EL (cell line): ENCODE measurements at regions not wholly inside any gene's neighbourhood (a gene's known extent, or its start where the extent isn't known, plus 50 kb on each side); places are given as distances from the start of the nearest gene placed in this dataset.

Experiments
- DNase-seq: peaks from one replicate; pipeline ENCODE4 v3.0.0-alpha.2; 2016

GRCh38 chr12:63317880-63318279, 166.9 kb upstream of the AVPR1A start:
- DNase-seq = no peak

GRCh38 chr12:63317286-63317846, 166.4 kb upstream of the AVPR1A start:
- no peak for DNase-seq

- no peak for DNase-seq
These were observed 162.1 kb upstream of the AVPR1A start for GRCh38 chr12:63313139-63313538.

- DNase-seq = no peak
These were observed 157.7 kb upstream of the AVPR1A start for GRCh38 chr12:63308671-63309070.

GRCh38 chr12:63307849-63308248, 156.8 kb upstream of the AVPR1A start:
- DNase-seq = no peak

- DNase-seq = no peak
These were observed 155.2 kb upstream of the AVPR1A start for GRCh38 chr12:63305901-63306875.

- peak; percentile 13 for DNase-seq
These were observed 153.9 kb upstream of the AVPR1A start for GRCh38 chr12:63304887-63305316.

GRCh38 chr12:63302941-63303536, 152.0 kb upstream of the AVPR1A start:
- DNase-seq = no peak

GRCh38 chr12:63302269-63302940, 151.4 kb upstream of the AVPR1A start:
- DNase-seq = no peak

GRCh38 chr12:63301311-63301710, 150.3 kb upstream of the AVPR1A start:
- DNase-seq = no peak

- DNase-seq = no peak
These were observed 147.5 kb upstream of the AVPR1A start for GRCh38 chr12:63298386-63298930.

- peak; percentile 63 for DNase-seq
These were observed 143.3 kb upstream of the AVPR1A start for GRCh38 chr12:63294327-63294632.

GRCh38 chr12:63292471-63293221, 141.6 kb upstream of the AVPR1A start:
- DNase-seq = no peak

GRCh38 chr12:63276537-63277365, 125.8 kb upstream of the AVPR1A start:
- peak; percentile 22 for DNase-seq

- no peak for DNase-seq
These were observed 116.0 kb upstream of the AVPR1A start for GRCh38 chr12:63266988-63267387.

- no peak for DNase-seq
These were observed 113.6 kb upstream of the AVPR1A start for GRCh38 chr12:63264629-63265028.

GRCh38 chr12:63250486-63250885, 99.5 kb upstream of the AVPR1A start:
- DNase-seq = no peak

GRCh38 chr12:63238892-63239291, 87.9 kb upstream of the AVPR1A start:
- DNase-seq = no peak

GRCh38 chr12:63232896-63233295, 81.9 kb upstream of the AVPR1A start:
- no peak for DNase-seq

- DNase-seq = no peak
These were observed 77.9 kb upstream of the AVPR1A start for GRCh38 chr12:63228853-63229252.

GRCh38 chr12:63226792-63227463, 75.9 kb upstream of the AVPR1A start:
- no peak for DNase-seq
